ENCODE measurements at regions not wholly inside any gene's neighbourhood (a gene's known extent, or its start where the extent isn't known, plus 50 kb on each side); places are given as distances from the start of the nearest gene placed in this dataset.

- ChIA-PET POLR2A (no interaction called here), CTCF (no interaction called here)
- no peak for TF ChIP-seq CTCF (IDR thresholded peaks at IDR 0.05; ENCODE audit: insufficient read depth, low read length, missing control alignments)
- no peak overlapping the region for H3K4me3 ChIP-seq (ENCODE audit: low read depth, low read length)
- no peak for DNase-seq (ENCODE audit: low read depth, low spot score)
Measured at GRCh38 chr21:27070861-27071670, 104.2 kb upstream of the ADAMTS5 start.

GRCh38 chr21:27068811-27069210 lies 101.9 kb upstream of the ADAMTS5 start:
- ChIA-PET POLR2A (no interaction called here), CTCF (no interaction called here)
- no peak overlapping the region for H3K4me3 ChIP-seq (ENCODE audit: low read depth, low read length)
- DNase-seq (ENCODE audit: low read depth, low spot score): no peak
- TF ChIP-seq CTCF (IDR thresholded peaks at IDR 0.05; ENCODE audit: insufficient read depth, low read length, missing control alignments): no peak

GRCh38 chr21:27067226-27067625 lies 100.3 kb upstream of the ADAMTS5 start:
- CTCF ChIA-PET: no interaction called here
- POLR2A ChIA-PET: no interaction called here
- H3K4me3 ChIP-seq (ENCODE audit: low read depth, low read length): no peak overlapping the region
- DNase-seq (ENCODE audit: low read depth, low spot score): no peak
- no peak for TF ChIP-seq CTCF (IDR thresholded peaks at IDR 0.05; ENCODE audit: insufficient read depth, low read length, missing control alignments)

- POLR2A ChIA-PET: no interaction called here
- no peak for TF ChIP-seq CTCF (IDR thresholded peaks at IDR 0.05; ENCODE audit: insufficient read depth, low read length, missing control alignments)
- DNase-seq (ENCODE audit: low read depth, low spot score): no peak
- CTCF ChIA-PET: no interaction called here
- no peak overlapping the region for H3K4me3 ChIP-seq (ENCODE audit: low read depth, low read length)
Measured at GRCh38 chr21:27062443-27062842, 95.6 kb upstream of the ADAMTS5 start.

GRCh38 chr21:27061770-27062169 lies 94.9 kb upstream of the ADAMTS5 start:
- DNase-seq (ENCODE audit: low read depth, low spot score): no peak
- POLR2A ChIA-PET: no interaction called here
- H3K4me3 ChIP-seq (ENCODE audit: low read depth, low read length): no peak overlapping the region
- no peak for TF ChIP-seq CTCF (IDR thresholded peaks at IDR 0.05; ENCODE audit: insufficient read depth, low read length, missing control alignments)
- CTCF ChIA-PET: no interaction called here

- CTCF ChIA-PET: interaction anchor here (1.1 kb wide), 1 partner anchor 13 kb away, joined by 3 read pairs; no protein-coding TSS in a partner anchor
- TF ChIP-seq CTCF (IDR thresholded peaks at IDR 0.05; ENCODE audit: insufficient read depth, low read length, missing control alignments): no peak
- POLR2A ChIA-PET: no interaction called here
- H3K4me3 ChIP-seq (ENCODE audit: low read depth, low read length): no peak overlapping the region
- DNase-seq (ENCODE audit: low read depth, low spot score): no peak
Measured at GRCh38 chr21:27060190-27060589, 93.3 kb upstream of the ADAMTS5 start.

All from AG04449 (cell line).